GM12873 (cell line): ENCODE measurements at regions not wholly inside any gene's neighbourhood (a gene's known extent, or its start where the extent isn't known, plus 50 kb on each side); places are given as distances from the start of the nearest gene placed in this dataset.

Experiments
- TF ChIP-seq, protein P1 (sequence below): IDR thresholded peaks from 2 replicates; pipeline ENCODE4 v1.5.1; 2012; ENCODE audit warnings: low read depth, mild to moderate bottlenecking, moderate library complexity, low read length, control low read depth; ENCODE audit not compliant: insufficient read depth; ENCODE audit errors: missing control alignments

DNA sequence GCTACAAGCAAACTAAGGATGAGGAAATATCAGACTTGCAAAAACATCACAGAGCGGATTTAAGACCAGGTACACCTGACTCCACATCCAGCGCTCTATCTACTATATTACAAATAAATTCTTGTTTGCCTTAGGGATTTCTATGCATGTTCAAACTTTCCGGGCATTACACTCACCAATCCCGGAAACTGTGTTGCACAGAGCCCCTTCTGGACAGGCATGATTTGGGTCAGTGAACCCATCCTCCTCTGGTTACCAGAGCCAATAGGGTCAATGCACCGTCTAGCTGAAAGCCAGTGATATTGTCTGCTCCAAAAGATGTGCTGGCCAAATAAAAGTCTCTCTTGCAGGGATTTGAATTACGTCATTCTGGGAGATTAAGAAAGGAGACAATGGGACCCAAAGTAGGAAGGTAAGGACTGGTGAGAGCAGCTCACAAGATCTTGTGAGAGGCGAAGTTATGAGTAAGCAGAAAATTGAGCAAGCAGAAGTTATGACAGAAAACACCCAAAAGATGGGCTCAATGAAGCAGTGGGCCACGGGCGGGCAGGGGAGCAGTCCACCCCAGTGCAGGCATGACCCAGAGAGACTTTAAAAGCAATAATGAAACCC is 155.8 kb upstream of the RAI14 start:
- TF ChIP-seq, protein P1, sequence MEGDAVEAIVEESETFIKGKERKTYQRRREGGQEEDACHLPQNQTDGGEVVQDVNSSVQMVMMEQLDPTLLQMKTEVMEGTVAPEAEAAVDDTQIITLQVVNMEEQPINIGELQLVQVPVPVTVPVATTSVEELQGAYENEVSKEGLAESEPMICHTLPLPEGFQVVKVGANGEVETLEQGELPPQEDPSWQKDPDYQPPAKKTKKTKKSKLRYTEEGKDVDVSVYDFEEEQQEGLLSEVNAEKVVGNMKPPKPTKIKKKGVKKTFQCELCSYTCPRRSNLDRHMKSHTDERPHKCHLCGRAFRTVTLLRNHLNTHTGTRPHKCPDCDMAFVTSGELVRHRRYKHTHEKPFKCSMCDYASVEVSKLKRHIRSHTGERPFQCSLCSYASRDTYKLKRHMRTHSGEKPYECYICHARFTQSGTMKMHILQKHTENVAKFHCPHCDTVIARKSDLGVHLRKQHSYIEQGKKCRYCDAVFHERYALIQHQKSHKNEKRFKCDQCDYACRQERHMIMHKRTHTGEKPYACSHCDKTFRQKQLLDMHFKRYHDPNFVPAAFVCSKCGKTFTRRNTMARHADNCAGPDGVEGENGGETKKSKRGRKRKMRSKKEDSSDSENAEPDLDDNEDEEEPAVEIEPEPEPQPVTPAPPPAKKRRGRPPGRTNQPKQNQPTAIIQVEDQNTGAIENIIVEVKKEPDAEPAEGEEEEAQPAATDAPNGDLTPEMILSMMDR: no peak

DNA sequence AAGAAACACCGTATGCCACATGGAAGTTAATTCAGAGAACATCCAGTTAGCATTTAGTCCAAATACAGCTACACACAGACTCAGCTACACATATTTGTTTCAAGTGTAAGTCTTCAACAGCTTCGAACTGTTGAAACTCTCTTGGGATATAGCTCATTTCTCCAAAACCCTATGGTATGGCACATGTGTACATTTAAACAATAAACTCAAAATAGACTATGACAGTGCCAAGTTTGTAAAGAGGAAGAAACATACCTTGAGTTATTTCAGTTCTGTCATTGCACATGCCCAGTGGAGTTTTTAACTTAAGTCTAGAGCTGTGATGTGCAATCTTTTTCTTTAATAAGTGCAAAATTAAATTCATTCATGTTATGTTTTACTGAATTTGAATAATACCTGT is 155.1 kb upstream of the RAI14 start:
- TF ChIP-seq, protein P1: no peak

- TF ChIP-seq, protein P1: no peak
Observed at GRCh38 chr5:34501840-34502239, 154.3 kb upstream of the RAI14 start.

DNA sequence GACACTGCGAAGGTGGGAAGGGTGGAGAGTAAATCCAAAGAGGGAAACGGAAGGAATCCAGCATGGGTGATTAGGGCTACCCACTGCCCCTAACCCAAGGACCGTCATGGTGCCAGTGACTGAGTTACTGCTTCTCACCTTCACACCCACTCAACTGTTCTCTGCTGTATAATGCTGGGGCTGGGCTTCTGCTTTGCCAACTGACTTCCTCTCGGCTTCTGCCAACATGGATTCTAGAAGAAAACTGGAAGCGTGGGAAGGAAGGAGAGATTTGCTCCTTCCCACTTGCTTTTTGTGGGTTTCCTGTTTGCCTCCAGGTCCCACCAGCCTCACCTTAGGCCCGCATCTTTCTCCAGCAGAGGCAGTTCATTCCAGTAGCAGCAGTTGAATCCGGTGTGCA is 153.5 kb upstream of the RAI14 start:
- TF ChIP-seq, protein P1: no peak

- TF ChIP-seq, protein P1: no peak
Observed at GRCh38 chr5:34503379-34504253, 152.5 kb upstream of the RAI14 start.

DNA sequence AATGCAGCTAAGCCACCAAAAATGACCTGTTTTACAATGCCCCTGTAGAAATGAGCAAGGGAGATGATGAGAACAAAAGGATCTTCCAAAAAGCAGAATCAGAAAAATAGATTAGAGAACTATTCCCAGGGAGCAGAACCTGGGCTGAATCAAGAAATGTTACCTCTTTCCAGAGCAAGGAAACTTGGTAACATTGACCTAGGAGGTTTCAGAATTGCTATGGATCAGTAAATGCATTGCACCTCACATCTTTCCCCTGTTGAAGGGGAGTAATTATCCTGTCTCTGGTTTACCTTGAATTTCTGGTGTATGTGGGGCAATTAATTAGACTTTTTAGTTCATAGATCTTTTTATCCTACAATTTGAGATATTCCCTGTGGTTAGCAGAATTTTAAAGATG is 151.2 kb upstream of the RAI14 start:
- TF ChIP-seq, protein P1: no peak

GRCh38 chr5:34505731-34506130 is 150.4 kb upstream of the RAI14 start:
- TF ChIP-seq, protein P1: no peak
